ENCODE measurements at regions not wholly inside any gene's neighbourhood (a gene's known extent, or its start where the extent isn't known, plus 50 kb on each side); places are given as distances from the start of the nearest gene placed in this dataset.

- Histone ChIP-seq H3K9me3 (ENCODE audit: insufficient read depth, low read length) (0 out of 2 replicates have a peak, but pooled peaks cover 3% of the 10 kb centered on the region), H3K79me2 (ENCODE audit: low read length) (no peaks in the 10 kb centered on the region), H3K36me3 (replicated peaks; ENCODE audit: low read depth, low read length) (no peaks in the 10 kb centered on the region), H3K9ac (ENCODE audit: low read length) (no peak overlapping the region), H3K4me1 (ENCODE audit: low read length) (no peaks in the 10 kb centered on the region), H3K4me2 (ENCODE audit: low read length) (no peak overlapping the region), H3K27ac (ENCODE audit: low read length) (no peak overlapping the region), H4K20me1 (ENCODE audit: insufficient read depth, low read length) (no peaks in the 10 kb centered on the region), H3K27me3 (ENCODE audit: low read depth, low read length) (no peaks in the 10 kb centered on the region), H3K4me3 (ENCODE audit: low read length) (no peak overlapping the region), H2AFZ (ENCODE audit: low read depth, low read length) (no peak overlapping the region)
- TF ChIP-seq CTCF (IDR thresholded peaks at IDR 0.05; ENCODE audit: low read depth, low read length) (no peak), EZH2phosphoT487 (IDR thresholded peaks at IDR 0.05; ENCODE audit: low read depth) (no peak)
Measured at GRCh38 chr3:35183927-35184675, 455.2 kb upstream of the ARPP21 start.

GRCh38 chr3:35184775-35185174 lies 454.6 kb upstream of the ARPP21 start:
- H3K4me1 ChIP-seq (ENCODE audit: low read length) = no peaks in the 10 kb centered on the region
- H4K20me1 ChIP-seq (ENCODE audit: insufficient read depth, low read length) = no peaks in the 10 kb centered on the region
- no peaks in the 10 kb centered on the region for H3K79me2 ChIP-seq (ENCODE audit: low read length)
- H3K27ac ChIP-seq (ENCODE audit: low read length) = no peak overlapping the region
- H2AFZ ChIP-seq (ENCODE audit: low read depth, low read length) = no peak overlapping the region
- TF ChIP-seq EZH2phosphoT487 (IDR thresholded peaks at IDR 0.05; ENCODE audit: low read depth) = no peak
- TF ChIP-seq CTCF (IDR thresholded peaks at IDR 0.05; ENCODE audit: low read depth, low read length) = no peak
- no peak overlapping the region for H3K4me3 ChIP-seq (ENCODE audit: low read length)
- 0 out of 2 replicates have a peak, but pooled peaks cover 3% of the 10 kb centered on the region for H3K9me3 ChIP-seq (ENCODE audit: insufficient read depth, low read length)
- H3K36me3 ChIP-seq (replicated peaks; ENCODE audit: low read depth, low read length) = no peaks in the 10 kb centered on the region
- H3K4me2 ChIP-seq (ENCODE audit: low read length) = no peak overlapping the region
- no peak overlapping the region for H3K9ac ChIP-seq (ENCODE audit: low read length)
- H3K27me3 ChIP-seq (ENCODE audit: low read depth, low read length) = no peaks in the 10 kb centered on the region

GRCh38 chr3:35187908-35188307 lies 451.4 kb upstream of the ARPP21 start:
- H3K4me3 ChIP-seq (ENCODE audit: low read length) = no peak overlapping the region
- H3K27ac ChIP-seq (ENCODE audit: low read length) = no peak overlapping the region
- H3K9ac ChIP-seq (ENCODE audit: low read length) = no peak overlapping the region
- H3K9me3 ChIP-seq (ENCODE audit: insufficient read depth, low read length) = no peaks in the 10 kb centered on the region
- no peak overlapping the region for H3K4me2 ChIP-seq (ENCODE audit: low read length)
- no peaks in the 10 kb centered on the region for H3K4me1 ChIP-seq (ENCODE audit: low read length)
- H4K20me1 ChIP-seq (ENCODE audit: insufficient read depth, low read length) = no peaks in the 10 kb centered on the region
- H3K36me3 ChIP-seq (replicated peaks; ENCODE audit: low read depth, low read length) = no peaks in the 10 kb centered on the region
- TF ChIP-seq CTCF (IDR thresholded peaks at IDR 0.05; ENCODE audit: low read depth, low read length) (no peak), EZH2phosphoT487 (IDR thresholded peaks at IDR 0.05; ENCODE audit: low read depth) (no peak)
- H3K79me2 ChIP-seq (ENCODE audit: low read length) = no peaks in the 10 kb centered on the region
- no peaks in the 10 kb centered on the region for H3K27me3 ChIP-seq (ENCODE audit: low read depth, low read length)
- H2AFZ ChIP-seq (ENCODE audit: low read depth, low read length) = no peak overlapping the region

GRCh38 chr3:35194666-35195065 lies 444.7 kb upstream of the ARPP21 start:
- no peak overlapping the region for H3K9ac ChIP-seq (ENCODE audit: low read length)
- H3K27ac ChIP-seq (ENCODE audit: low read length) = no peak overlapping the region
- H4K20me1 ChIP-seq (ENCODE audit: insufficient read depth, low read length) = no peaks in the 10 kb centered on the region
- H3K4me3 ChIP-seq (ENCODE audit: low read length) = no peak overlapping the region
- H3K36me3 ChIP-seq (replicated peaks; ENCODE audit: low read depth, low read length) = no peaks in the 10 kb centered on the region
- no peak overlapping the region for H3K4me2 ChIP-seq (ENCODE audit: low read length)
- no peak overlapping the region for H2AFZ ChIP-seq (ENCODE audit: low read depth, low read length)
- no peaks in the 10 kb centered on the region for H3K79me2 ChIP-seq (ENCODE audit: low read length)
- peaks cover under 1% of the 10 kb centered on the region; the same call in 1 of the 2 replicates for H3K4me1 ChIP-seq (ENCODE audit: low read length)
- H3K27me3 ChIP-seq (ENCODE audit: low read depth, low read length) = no peaks in the 10 kb centered on the region
- TF ChIP-seq CTCF (IDR thresholded peaks at IDR 0.05; ENCODE audit: low read depth, low read length) (no peak), EZH2phosphoT487 (IDR thresholded peaks at IDR 0.05; ENCODE audit: low read depth) (no peak)
- no peaks in the 10 kb centered on the region for H3K9me3 ChIP-seq (ENCODE audit: insufficient read depth, low read length)
